H9 (cell line): ENCODE measurements at regions not wholly inside any gene's neighbourhood (a gene's known extent, or its start where the extent isn't known, plus 50 kb on each side); places are given as distances from the start of the nearest gene placed in this dataset.

Experiments used
- DNase-seq: peaks from one replicate; pipeline ENCODE4 v3.0.0-alpha.2; 2017
- H2AFZ ChIP-seq: one replicate; pipeline ENCODE4 v1.6.1; 2013; ENCODE audit warnings: mild to moderate bottlenecking, low read length, control low read depth, moderate library complexity
- H2AK5ac ChIP-seq: 2 replicates; pipeline ENCODE4 v1.6.1; 2013; ENCODE audit warnings: low read length, control low read depth, mixed read lengths; ENCODE audit not compliant: insufficient read length
- H2BK120ac ChIP-seq: one replicate; pipeline ENCODE4 v1.6.1; 2013; ENCODE audit warnings: low read depth, mild to moderate bottlenecking, low read length, control low read depth, inconsistent platforms; ENCODE audit not compliant: poor library complexity, severe bottlenecking
- H2BK12ac ChIP-seq: 2 replicates; pipeline ENCODE4 v1.6.1; 2013; ENCODE audit warnings: low read length, control low read depth, mixed read lengths, low read depth; ENCODE audit not compliant: insufficient read length
- H2BK15ac ChIP-seq: 2 replicates; pipeline ENCODE4 v1.6.1; 2013; ENCODE audit warnings: low read depth, low read length, control low read depth
- H2BK20ac ChIP-seq: one replicate; pipeline ENCODE4 v1.6.1; 2013; ENCODE audit warnings: low read depth, mild to moderate bottlenecking, low read length, control low read depth, inconsistent platforms; ENCODE audit not compliant: poor library complexity, severe bottlenecking
- H2BK5ac ChIP-seq: 2 replicates; pipeline ENCODE4 v1.6.1; 2013; ENCODE audit warnings: low read length, control low read depth, mixed read lengths; ENCODE audit not compliant: insufficient read length
- H3K14ac ChIP-seq: 2 replicates; pipeline ENCODE4 v1.6.1; 2013; ENCODE audit warnings: low read length, control low read depth; ENCODE audit not compliant: insufficient read depth
- H3K18ac ChIP-seq: 2 replicates; pipeline ENCODE4 v1.6.1; 2013; ENCODE audit warnings: low read depth, mild to moderate bottlenecking, mixed read lengths, low read length, control low read depth; ENCODE audit not compliant: insufficient read length
- H3K23ac ChIP-seq: 2 replicates; pipeline ENCODE4 v1.6.1; 2013; ENCODE audit warnings: low read length, control low read depth, mixed read lengths, low read depth; ENCODE audit not compliant: insufficient read length
- H3K23me2 ChIP-seq: 2 replicates; pipeline ENCODE4 v1.6.1; 2013; ENCODE audit warnings: low read depth, mild to moderate bottlenecking, mixed read lengths, low read length, control low read depth; ENCODE audit not compliant: insufficient read length, poor library complexity, severe bottlenecking
- H3K27ac ChIP-seq: 2 replicates; pipeline ENCODE4 v1.5.1; 2013; ENCODE audit warnings: low read length, control low read depth, mixed read lengths, low read depth; ENCODE audit not compliant: insufficient read length
- H3K27me3 ChIP-seq: 2 replicates; pipeline ENCODE4 v1.6.1; 2013; ENCODE audit warnings: low read length, control low read depth, inconsistent platforms; ENCODE audit not compliant: insufficient read depth
- H3K4ac ChIP-seq: 2 replicates; pipeline ENCODE4 v1.6.1; 2013; ENCODE audit warnings: low read depth, mild to moderate bottlenecking, control low read depth, inconsistent platforms, low read length, moderate library complexity
- H3K4me1 ChIP-seq: 2 replicates; pipeline ENCODE4 v1.6.1; 2013; ENCODE audit warnings: low read length, control low read depth, inconsistent platforms; ENCODE audit not compliant: insufficient read depth
- H3K4me2 ChIP-seq: 2 replicates; pipeline ENCODE4 v1.6.1; 2013; ENCODE audit warnings: low read length, control low read depth, mixed read lengths; ENCODE audit not compliant: insufficient read length, insufficient read depth
- H3K56ac ChIP-seq: 2 replicates; pipeline ENCODE4 v1.6.1; 2013; ENCODE audit warnings: low read depth, mild to moderate bottlenecking, mixed read lengths, low read length, control low read depth; ENCODE audit not compliant: insufficient read length
- H3K79me1 ChIP-seq: 2 replicates; pipeline ENCODE4 v1.6.1; 2013; ENCODE audit warnings: low read depth, mild to moderate bottlenecking, moderate library complexity, low read length, control low read depth, inconsistent platforms; ENCODE audit not compliant: insufficient read depth, poor library complexity, severe bottlenecking
- H3K79me2 ChIP-seq: 2 replicates; pipeline ENCODE4 v1.6.1; 2013; ENCODE audit warnings: low read length, control low read depth, inconsistent platforms; ENCODE audit not compliant: insufficient read depth
- H3K9ac ChIP-seq: 2 replicates; pipeline ENCODE4 v1.6.1; 2013; ENCODE audit warnings: low read length, control low read depth, mixed read lengths; ENCODE audit not compliant: insufficient read length; ENCODE audit errors: extremely low read depth
- H3K9me3 ChIP-seq: one replicate; pipeline ENCODE4 v1.6.1; 2013; ENCODE audit warnings: low read depth, low read length, inconsistent platforms; ENCODE audit not compliant: control insufficient read depth
- H3T11ph ChIP-seq: one replicate; pipeline ENCODE4 v1.6.1; 2013; ENCODE audit warnings: mild to moderate bottlenecking, low read length, control low read depth, inconsistent platforms
- H4K20me1 ChIP-seq: one replicate; pipeline ENCODE4 v1.6.1; 2013; ENCODE audit not compliant: control insufficient read depth, insufficient read length, insufficient read depth
- H4K5ac ChIP-seq: 2 replicates; pipeline ENCODE4 v1.6.1; 2013; ENCODE audit warnings: low read depth, mild to moderate bottlenecking, mixed read lengths, low read length, control low read depth; ENCODE audit not compliant: insufficient read length
- H4K8ac ChIP-seq: replicated peaks from 2 replicates; pipeline ENCODE4 v1.6.1; 2013; ENCODE audit warnings: low read length, control low read depth, mixed read lengths, low read depth; ENCODE audit not compliant: insufficient read length
- H4K91ac ChIP-seq: 2 replicates; pipeline ENCODE4 v1.6.1; 2013; ENCODE audit warnings: low read depth, mild to moderate bottlenecking, moderate library complexity, mixed read lengths, low read length, control low read depth; ENCODE audit not compliant: insufficient read length
- H3K27ac Mint-ChIP-seq, 3 experiments: 2 replicates in 2 of 3; 3 replicates in 1 of 3; pipeline ENCODE4 v1.8.0; 2020 to 2021; ENCODE audit warnings: mixed read lengths in 3 of 3, mild to moderate bottlenecking in 1 of 3, moderate library complexity in 1 of 3
- H3K27me3 Mint-ChIP-seq: 2 replicates; pipeline ENCODE4 v1.8.0; 2021; ENCODE audit warnings: low read depth, mild to moderate bottlenecking, moderate library complexity, mixed read lengths
- H3K36me3 Mint-ChIP-seq, 3 experiments: 2 replicates in 2 of 3; 3 replicates in 1 of 3; pipeline ENCODE4 v1.8.0; 2020 to 2021; ENCODE audit warnings: low read depth in 3 of 3, mixed read lengths in 3 of 3; ENCODE audit not compliant: insufficient read depth in 1 of 3
- H3K4me1 Mint-ChIP-seq, 2 experiments: 2 replicates each; pipeline ENCODE4 v1.8.0; 2020; ENCODE audit warnings: mixed read lengths in 2 of 2
- H3K4me3 Mint-ChIP-seq, 2 experiments: 2 replicates in 1 of 2; 3 replicates in 1 of 2; pipeline ENCODE4 v1.8.0; 2020 to 2021; ENCODE audit warnings: mild to moderate bottlenecking in 2 of 2, mixed read lengths in 2 of 2, moderate library complexity in 1 of 2
- H3K9me3 Mint-ChIP-seq, 2 experiments: 2 replicates in 1 of 2; 3 replicates in 1 of 2; pipeline ENCODE4 v1.8.0; 2020; ENCODE audit warnings: mild to moderate bottlenecking in 2 of 2, mixed read lengths in 2 of 2, moderate library complexity in 1 of 2
- CTCF ChIP-seq: fragments of 200-600 bp; sonication (generic); conservative IDR thresholded peaks from 3 replicates; pipeline ENCODE4 v1.8.0; 2021; ENCODE audit warnings: antibody characterized with exemption, mild to moderate bottlenecking

- Histone ChIP-seq H3T11ph (no peak overlapping the region), H4K20me1 (no peaks in the 10 kb centered on the region), H4K5ac (no peak overlapping the region), H3K23me2 (no peaks in the 10 kb centered on the region), H3K27ac (no peak overlapping the region), H3K9me3 (no peaks in the 10 kb centered on the region), H3K4me1 (no peaks in the 10 kb centered on the region), H2BK15ac (no peak overlapping the region), H4K91ac (no peak overlapping the region), H3K56ac (no peak overlapping the region), H3K18ac (no peak overlapping the region), H2BK120ac (no peak overlapping the region), H3K4me2 (no peak overlapping the region), H3K4ac (no peak overlapping the region), H3K9ac (no peak overlapping the region), H3K27me3 (no peaks in the 10 kb centered on the region), H3K79me2 (no peaks in the 10 kb centered on the region), H3K79me1 (no peaks in the 10 kb centered on the region), H4K8ac (no peak overlapping the region), H3K23ac (no peak overlapping the region), H2AK5ac (no peak overlapping the region), H2BK20ac (no peak overlapping the region), H2BK5ac (no peak overlapping the region), H2BK12ac (no peak overlapping the region), H2AFZ (no peak overlapping the region), H3K14ac (no peak overlapping the region)
- no peaks in the 10 kb centered on the region for H3K27me3 Mint-ChIP-seq
- H3K4me3 Mint-ChIP-seq: no peak overlapping the region
- peaks cover 0 to 4% (median 0%) of the 10 kb centered on the region in 3 experiments; a peak in 1 of 7 replicates for H3K36me3 Mint-ChIP-seq
- DNase-seq: no peak
- H3K4me1 Mint-ChIP-seq: peaks cover 0 to 3% of the 10 kb centered on the region in 2 experiments; a peak in 1 of 4 replicates
- H3K27ac Mint-ChIP-seq: no peak overlapping the region
- peak; percentile 69 for TF ChIP-seq CTCF
- peaks cover 3% of the 10 kb centered on the region in 2 experiments; a peak in 3 of 5 replicates for H3K9me3 Mint-ChIP-seq
Measured at GRCh38 chr1:192488058-192488457, 87.5 kb upstream of the RGS1 start.
